Natural killer cell (primary cell): ENCODE measurements at regions not wholly inside any gene's neighbourhood (a gene's known extent, or its start where the extent isn't known, plus 50 kb on each side); places are given as distances from the start of the nearest gene placed in this dataset.
A peak's percentile ranks its signal among the peaks of the same experiment; 100 is the strongest.
"Not testable (repeated sequence)": the region's sequence is repeated elsewhere in the genome, so short reads cannot be mapped to it uniquely, and the experiment has no call there.

ENCODE experiments used
- ATAC-seq, 3 donors: fragments of 150-1000 bp in 2 of 3; fragments of 200-7000 bp in 1 of 3; cut with Tn5 transposase; 1 replicate in 1 of 3; 2 replicates in 2 of 3; pipeline ENCODE4 v1.10.0; 2021; ENCODE audit warnings: mild to moderate bottlenecking in 2 of 3, moderate library complexity in 2 of 3
- DNase-seq, 2 donors: peaks; one replicate each; pipeline versions ENCODE4 v3.0.0 to v3.0.0-alpha.2; 2013 to 2021; ENCODE audit warnings: mixed read lengths in 1 of 2
- H3K27ac ChIP-seq: one replicate; pipeline ENCODE4 v1.5.1; 2013; ENCODE audit warnings: mild to moderate bottlenecking, low read length
- H3K27me3 ChIP-seq: one replicate; pipeline ENCODE4 v1.6.1; 2013; ENCODE audit warnings: low read length; ENCODE audit not compliant: control insufficient read depth, insufficient read depth
- H3K36me3 ChIP-seq: one replicate; pipeline ENCODE4 v1.6.1; 2013; ENCODE audit warnings: low read length; ENCODE audit not compliant: control insufficient read depth, insufficient read depth
- H3K4me1 ChIP-seq: one replicate; pipeline ENCODE4 v1.6.1; 2013; ENCODE audit warnings: low read length; ENCODE audit not compliant: control insufficient read depth, insufficient read depth
- H3K4me3 ChIP-seq: one replicate; pipeline ENCODE4 v1.5.1; 2013; ENCODE audit warnings: low read length
- H3K9me3 ChIP-seq: one replicate; pipeline ENCODE4 v1.6.1; 2013; ENCODE audit warnings: low read length; ENCODE audit not compliant: control insufficient read depth, insufficient read depth
- H3K27ac Mint-ChIP-seq, 2 donors: one replicate each; pipeline ENCODE4 v1.8.0; 2022; ENCODE audit warnings: mild to moderate bottlenecking in 2 of 2, mixed read lengths in 2 of 2, moderate library complexity in 1 of 2
- H3K27me3 Mint-ChIP-seq, 2 donors: one replicate each; pipeline ENCODE4 v1.8.0; 2022; ENCODE audit warnings: low read depth in 2 of 2, mixed read lengths in 2 of 2
- H3K36me3 Mint-ChIP-seq: one replicate; pipeline ENCODE4 v1.8.0; 2022; ENCODE audit warnings: mixed read lengths
- H3K4me1 Mint-ChIP-seq, 2 donors: one replicate each; pipeline ENCODE4 v1.8.0; 2022; ENCODE audit warnings: mixed read lengths in 2 of 2
- H3K4me3 Mint-ChIP-seq: one replicate; pipeline ENCODE4 v1.8.0; 2022; ENCODE audit warnings: mild to moderate bottlenecking, moderate library complexity, mixed read lengths
- H3K9me3 Mint-ChIP-seq, 2 donors: one replicate each; pipeline ENCODE4 v1.8.0; 2022; ENCODE audit warnings: mixed read lengths in 2 of 2
- WGBS: methylation state at CpG from one replicate; pipeline ENCODE4 v1.1.7; 2013; ENCODE audit warnings: missing lambda C conversion rate; ENCODE audit not compliant: insufficient coverage; 5-methylcytosine and 5-hydroxymethylcytosine counted together
- intact Hi-C: fragments of 100-400 bp; cut with micrococcal nuclease; formaldehyde crosslinking; loops from one replicate; pipeline ENCODE4 v1.14.2; 2022
- TF ChIP-seq, protein P1 (sequence below): fragments of 200-600 bp; IDR thresholded peaks from one replicate; pipeline ENCODE4 v1.8.0; 2022; ENCODE audit warnings: antibody characterized with exemption

DNA sequence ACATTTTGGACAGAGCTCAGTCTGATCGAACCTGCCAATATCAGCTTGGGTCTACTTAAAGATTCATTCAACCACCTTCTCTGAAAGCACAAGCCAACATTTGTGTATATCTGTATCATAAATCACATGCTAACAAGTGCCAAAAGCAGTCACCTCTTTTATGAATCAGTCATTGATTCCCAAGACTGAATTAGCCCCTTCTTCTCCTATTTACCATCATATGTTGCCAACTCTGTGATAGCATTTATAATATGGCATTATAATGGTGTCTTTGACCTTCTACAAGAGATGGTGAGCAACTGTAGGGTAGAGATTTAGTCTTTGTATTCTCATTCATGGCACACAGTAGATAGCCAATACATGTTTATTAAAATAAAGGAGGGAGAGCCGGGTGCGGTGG, 61.4 kb downstream of the DDX53 start:
- WGBS, result 86% methylated on average over 1 of the region's 3 CpGs
- Mint-ChIP-seq H3K9me3 (peaks cover 5 to 11% of the 10 kb centered on the region in 2 donors), H3K27ac (no peak overlapping the region), H3K4me3 (no peak overlapping the region), H3K4me1 (no peaks in the 10 kb centered on the region), H3K36me3 (no peaks in the 10 kb centered on the region), H3K27me3 (no peaks in the 10 kb centered on the region)
- Histone ChIP-seq H3K4me3 (no peak overlapping the region), H3K27ac (no peak overlapping the region), H3K27me3 (no peaks in the 10 kb centered on the region), H3K9me3 (no peaks in the 10 kb centered on the region), H3K36me3 (no peaks in the 10 kb centered on the region), H3K4me1 (no peaks in the 10 kb centered on the region)
- TF ChIP-seq, protein P1, sequence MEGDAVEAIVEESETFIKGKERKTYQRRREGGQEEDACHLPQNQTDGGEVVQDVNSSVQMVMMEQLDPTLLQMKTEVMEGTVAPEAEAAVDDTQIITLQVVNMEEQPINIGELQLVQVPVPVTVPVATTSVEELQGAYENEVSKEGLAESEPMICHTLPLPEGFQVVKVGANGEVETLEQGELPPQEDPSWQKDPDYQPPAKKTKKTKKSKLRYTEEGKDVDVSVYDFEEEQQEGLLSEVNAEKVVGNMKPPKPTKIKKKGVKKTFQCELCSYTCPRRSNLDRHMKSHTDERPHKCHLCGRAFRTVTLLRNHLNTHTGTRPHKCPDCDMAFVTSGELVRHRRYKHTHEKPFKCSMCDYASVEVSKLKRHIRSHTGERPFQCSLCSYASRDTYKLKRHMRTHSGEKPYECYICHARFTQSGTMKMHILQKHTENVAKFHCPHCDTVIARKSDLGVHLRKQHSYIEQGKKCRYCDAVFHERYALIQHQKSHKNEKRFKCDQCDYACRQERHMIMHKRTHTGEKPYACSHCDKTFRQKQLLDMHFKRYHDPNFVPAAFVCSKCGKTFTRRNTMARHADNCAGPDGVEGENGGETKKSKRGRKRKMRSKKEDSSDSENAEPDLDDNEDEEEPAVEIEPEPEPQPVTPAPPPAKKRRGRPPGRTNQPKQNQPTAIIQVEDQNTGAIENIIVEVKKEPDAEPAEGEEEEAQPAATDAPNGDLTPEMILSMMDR, result no peak
- DNase-seq (no peak), ATAC-seq (no peak)
- intact Hi-C loops, result no loop called here

DNA sequence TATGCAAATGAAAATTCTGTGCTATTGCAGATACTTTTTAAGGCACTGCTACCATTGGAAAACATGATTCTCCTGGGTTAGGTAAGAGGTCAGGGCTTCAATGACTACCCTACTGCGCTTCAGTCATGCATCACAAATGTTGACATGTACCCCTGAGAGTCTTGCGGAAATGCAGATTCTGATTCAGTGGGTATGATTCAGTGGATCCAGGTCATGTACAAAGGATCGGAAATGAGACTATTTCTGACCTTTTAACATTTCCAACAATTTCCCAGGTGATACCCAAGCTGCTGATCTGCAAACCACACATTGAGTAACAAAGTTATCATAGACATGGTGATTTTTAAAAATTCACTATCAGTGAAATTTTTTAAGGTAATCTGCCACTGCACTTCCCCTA, 62.6 kb downstream of the DDX53 start:
- Mint-ChIP-seq H3K4me3 (no peak overlapping the region), H3K27me3 (no peaks in the 10 kb centered on the region), H3K9me3 (peaks cover 5 to 10% of the 10 kb centered on the region in 2 donors), H3K27ac (no peak overlapping the region), H3K4me1 (no peaks in the 10 kb centered on the region), H3K36me3 (no peaks in the 10 kb centered on the region)
- 70% methylated on average over 3 of the region's 3 CpGs for WGBS
- no peak for DNase-seq
- no peaks in the 10 kb centered on the region for H3K4me1 ChIP-seq
- no peak overlapping the region for H3K4me3 ChIP-seq
- TF ChIP-seq, protein P1, result no peak
- intact Hi-C loops, result no loop called here
- H3K9me3 ChIP-seq, result no peaks in the 10 kb centered on the region
- no peaks in the 10 kb centered on the region for H3K36me3 ChIP-seq
- no peak for ATAC-seq
- H3K27ac ChIP-seq, result no peak overlapping the region
- no peaks in the 10 kb centered on the region for H3K27me3 ChIP-seq

DNA sequence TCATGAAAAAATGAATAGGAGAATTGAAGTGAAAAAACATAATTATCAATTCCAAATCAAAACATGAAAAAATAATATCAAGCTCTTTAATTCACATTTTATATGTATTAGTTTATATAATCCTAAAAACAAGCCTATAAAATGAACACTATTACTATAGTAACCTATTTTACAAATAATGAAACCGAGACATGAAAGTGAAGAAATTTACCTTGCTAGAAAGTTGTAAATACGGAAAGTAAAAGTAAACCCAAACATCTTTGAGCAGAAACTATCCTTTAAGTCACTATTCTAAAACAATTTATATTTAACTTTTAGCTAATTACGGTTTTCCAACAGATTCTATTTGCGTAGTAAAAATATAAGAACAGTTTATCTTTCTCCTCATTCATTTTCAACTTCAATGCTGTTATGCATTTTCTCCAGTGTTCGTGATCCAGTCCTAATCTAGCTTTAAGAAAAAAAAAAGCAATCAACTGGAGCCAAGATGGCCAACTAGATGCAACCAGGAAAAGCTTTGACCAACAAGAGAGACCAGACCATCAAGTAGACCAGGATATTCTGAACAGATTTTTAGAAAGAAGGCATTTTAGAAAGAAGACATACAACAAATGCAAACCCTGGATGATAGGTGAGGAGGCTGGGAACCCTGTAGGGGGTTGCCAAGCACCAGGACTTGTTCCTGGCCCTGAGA, 67.0 kb downstream of the DDX53 start:
- H3K4me1 ChIP-seq, result no peaks in the 10 kb centered on the region
- no peaks in the 10 kb centered on the region for H3K36me3 ChIP-seq
- Mint-ChIP-seq H3K4me3 (no peak overlapping the region), H3K4me1 (no peaks in the 10 kb centered on the region), H3K9me3 (peaks cover 7 to 12% of the 10 kb centered on the region in 2 donors), H3K27me3 (no peaks in the 10 kb centered on the region), H3K36me3 (no peaks in the 10 kb centered on the region), H3K27ac (no peak overlapping the region)
- no peaks in the 10 kb centered on the region for H3K27me3 ChIP-seq
- no peak overlapping the region for H3K27ac ChIP-seq
- ATAC-seq (no peak), DNase-seq (no peak)
- 95% methylated on average over 3 of the region's 5 CpGs for WGBS
- intact Hi-C loops, result no loop called here
- TF ChIP-seq, protein P1, result no peak
- H3K9me3 ChIP-seq, result no peaks in the 10 kb centered on the region
- H3K4me3 ChIP-seq, result no peak overlapping the region

DNA sequence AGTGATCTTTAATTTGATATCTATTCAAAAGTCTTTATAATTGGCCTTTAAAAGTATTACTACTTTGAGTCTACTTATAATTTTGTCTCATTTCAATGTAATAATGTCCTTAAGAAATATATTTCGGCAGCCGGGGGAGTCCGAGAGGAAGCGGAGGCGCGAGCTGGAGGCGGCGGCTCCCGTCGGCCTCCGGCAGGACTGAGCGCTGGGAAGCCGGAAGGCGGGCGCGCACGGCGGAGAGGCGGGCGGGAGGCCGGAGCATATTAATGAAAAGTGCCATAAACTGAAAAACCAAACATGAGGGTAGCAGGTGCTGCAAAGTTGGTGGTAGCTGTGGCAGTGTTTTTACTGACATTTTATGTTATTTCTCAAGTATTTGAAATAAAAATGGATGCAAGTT, 75.7 kb downstream of the DDX53 start:
- H3K27me3 ChIP-seq, H3K27me3 Mint-ChIP-seq, H3K36me3 ChIP-seq, H3K27ac Mint-ChIP-seq, H3K27ac ChIP-seq, H3K4me3 Mint-ChIP-seq, H3K4me1 Mint-ChIP-seq, intact Hi-C loops, H3K9me3 ChIP-seq, ATAC-seq, H3K4me3 ChIP-seq, H3K9me3 Mint-ChIP-seq, H3K4me1 ChIP-seq, H3K36me3 Mint-ChIP-seq: not testable (repeated sequence)
- peak in 1 of 2 donors; percentile 8 for DNase-seq
- 96% methylated on average over 20 of the region's 21 CpGs for WGBS
